ENCODE measurements at regions not wholly inside any gene's neighbourhood (a gene's known extent, or its start where the extent isn't known, plus 50 kb on each side); places are given as distances from the start of the nearest gene placed in this dataset.

DNA sequence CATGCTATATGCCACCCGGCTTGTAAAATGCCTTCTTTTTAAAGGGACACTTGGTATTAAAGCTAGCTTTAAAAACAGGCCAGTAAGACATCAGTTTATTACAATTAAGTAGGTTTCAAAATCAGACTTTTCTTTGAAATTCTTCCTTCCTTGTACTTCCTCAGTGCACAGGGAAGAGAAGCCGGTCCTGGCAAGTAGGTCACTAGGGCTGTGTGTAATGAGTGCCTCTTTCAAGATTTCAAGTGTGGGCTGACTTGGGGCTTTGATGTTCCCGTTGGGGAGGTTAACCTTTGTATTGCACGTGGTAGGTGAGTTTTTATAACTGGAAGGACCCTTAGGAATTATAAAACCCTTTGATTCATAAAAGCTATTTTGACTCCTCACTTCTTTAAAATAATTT is 566.4 kb upstream of the ID2 start:
- TF ChIP-seq, protein P1, sequence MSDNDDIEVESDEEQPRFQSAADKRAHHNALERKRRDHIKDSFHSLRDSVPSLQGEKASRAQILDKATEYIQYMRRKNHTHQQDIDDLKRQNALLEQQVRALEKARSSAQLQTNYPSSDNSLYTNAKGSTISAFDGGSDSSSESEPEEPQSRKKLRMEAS (CRISPR knock-in tag; IDR thresholded peaks at IDR 0.05), result no peak
- TF ChIP-seq STAT5B (CRISPR knock-in tag; IDR thresholded peaks at IDR 0.05) (no peak), ZNF75A (CRISPR knock-in tag; IDR thresholded peaks at IDR 0.05) (no peak), ZNF274 (IDR thresholded peaks at IDR 0.05; ENCODE audit: borderline replicate concordance, low read depth, low read length) (no peak), POLR2A (conservative IDR thresholded peaks at IDR 0.05) (no peak), DPF2 (IDR thresholded peaks at IDR 0.05) (no peak), MTF1 (CRISPR knock-in tag; IDR thresholded peaks at IDR 0.05; ENCODE audit: borderline replicate concordance) (no peak)
- TF ChIP-seq, protein P2, sequence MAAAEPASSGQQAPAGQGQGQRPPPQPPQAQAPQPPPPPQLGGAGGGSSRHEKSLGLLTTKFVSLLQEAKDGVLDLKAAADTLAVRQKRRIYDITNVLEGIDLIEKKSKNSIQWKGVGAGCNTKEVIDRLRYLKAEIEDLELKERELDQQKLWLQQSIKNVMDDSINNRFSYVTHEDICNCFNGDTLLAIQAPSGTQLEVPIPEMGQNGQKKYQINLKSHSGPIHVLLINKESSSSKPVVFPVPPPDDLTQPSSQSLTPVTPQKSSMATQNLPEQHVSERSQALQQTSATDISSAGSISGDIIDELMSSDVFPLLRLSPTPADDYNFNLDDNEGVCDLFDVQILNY (CRISPR knock-in tag; IDR thresholded peaks at IDR 0.05), result no peak
- TF ChIP-seq, protein P3, sequence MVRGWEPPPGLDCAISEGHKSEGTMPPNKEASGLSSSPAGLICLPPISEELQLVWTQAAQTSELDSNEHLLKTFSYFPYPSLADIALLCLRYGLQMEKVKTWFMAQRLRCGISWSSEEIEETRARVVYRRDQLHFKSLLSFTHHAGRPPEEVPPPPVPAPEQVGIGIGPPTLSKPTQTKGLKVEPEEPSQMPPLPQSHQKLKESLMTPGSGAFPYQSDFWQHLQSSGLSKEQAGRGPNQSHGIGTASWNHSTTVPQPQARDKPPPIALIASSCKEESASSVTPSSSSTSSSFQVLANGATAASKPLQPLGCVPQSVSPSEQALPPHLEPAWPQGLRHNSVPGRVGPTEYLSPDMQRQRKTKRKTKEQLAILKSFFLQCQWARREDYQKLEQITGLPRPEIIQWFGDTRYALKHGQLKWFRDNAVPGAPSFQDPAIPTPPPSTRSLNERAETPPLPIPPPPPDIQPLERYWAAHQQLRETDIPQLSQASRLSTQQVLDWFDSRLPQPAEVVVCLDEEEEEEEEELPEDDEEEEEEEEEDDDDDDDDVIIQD (CRISPR knock-in tag; IDR thresholded peaks at IDR 0.05), result no peak
- TF ChIP-seq, protein P4, sequence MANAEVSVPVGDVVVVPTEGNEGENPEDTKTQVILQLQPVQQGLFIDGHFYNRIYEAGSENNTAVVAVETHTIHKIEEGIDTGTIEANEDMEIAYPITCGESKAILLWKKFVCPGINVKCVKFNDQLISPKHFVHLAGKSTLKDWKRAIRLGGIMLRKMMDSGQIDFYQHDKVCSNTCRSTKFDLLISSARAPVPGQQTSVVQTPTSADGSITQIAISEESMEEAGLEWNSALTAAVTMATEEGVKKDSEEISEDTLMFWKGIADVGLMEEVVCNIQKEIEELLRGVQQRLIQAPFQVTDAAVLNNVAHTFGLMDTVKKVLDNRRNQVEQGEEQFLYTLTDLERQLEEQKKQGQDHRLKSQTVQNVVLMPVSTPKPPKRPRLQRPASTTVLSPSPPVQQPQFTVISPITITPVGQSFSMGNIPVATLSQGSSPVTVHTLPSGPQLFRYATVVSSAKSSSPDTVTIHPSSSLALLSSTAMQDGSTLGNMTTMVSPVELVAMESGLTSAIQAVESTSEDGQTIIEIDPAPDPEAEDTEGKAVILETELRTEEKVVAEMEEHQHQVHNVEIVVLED (CRISPR knock-in tag; IDR thresholded peaks at IDR 0.05), result no peak
- TF ChIP-seq, protein P5, sequence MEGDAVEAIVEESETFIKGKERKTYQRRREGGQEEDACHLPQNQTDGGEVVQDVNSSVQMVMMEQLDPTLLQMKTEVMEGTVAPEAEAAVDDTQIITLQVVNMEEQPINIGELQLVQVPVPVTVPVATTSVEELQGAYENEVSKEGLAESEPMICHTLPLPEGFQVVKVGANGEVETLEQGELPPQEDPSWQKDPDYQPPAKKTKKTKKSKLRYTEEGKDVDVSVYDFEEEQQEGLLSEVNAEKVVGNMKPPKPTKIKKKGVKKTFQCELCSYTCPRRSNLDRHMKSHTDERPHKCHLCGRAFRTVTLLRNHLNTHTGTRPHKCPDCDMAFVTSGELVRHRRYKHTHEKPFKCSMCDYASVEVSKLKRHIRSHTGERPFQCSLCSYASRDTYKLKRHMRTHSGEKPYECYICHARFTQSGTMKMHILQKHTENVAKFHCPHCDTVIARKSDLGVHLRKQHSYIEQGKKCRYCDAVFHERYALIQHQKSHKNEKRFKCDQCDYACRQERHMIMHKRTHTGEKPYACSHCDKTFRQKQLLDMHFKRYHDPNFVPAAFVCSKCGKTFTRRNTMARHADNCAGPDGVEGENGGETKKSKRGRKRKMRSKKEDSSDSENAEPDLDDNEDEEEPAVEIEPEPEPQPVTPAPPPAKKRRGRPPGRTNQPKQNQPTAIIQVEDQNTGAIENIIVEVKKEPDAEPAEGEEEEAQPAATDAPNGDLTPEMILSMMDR (IDR thresholded peaks at IDR 0.05 in 2 of 3, conservative IDR thresholded peaks at IDR 0.05 in 1 of 3; ENCODE audit: insufficient read depth in 2 of 3, low read depth in 1 of 3, low read length in 3 of 3), result no peak

Data from K562 (cell line).